ENCODE measurements at regions not wholly inside any gene's neighbourhood (a gene's known extent, or its start where the extent isn't known, plus 50 kb on each side); places are given as distances from the start of the nearest gene placed in this dataset.

GRCh38 chr11:25587496-25587895 lies 744.4 kb upstream of the ANO3 start:
- TF ChIP-seq, protein P1, sequence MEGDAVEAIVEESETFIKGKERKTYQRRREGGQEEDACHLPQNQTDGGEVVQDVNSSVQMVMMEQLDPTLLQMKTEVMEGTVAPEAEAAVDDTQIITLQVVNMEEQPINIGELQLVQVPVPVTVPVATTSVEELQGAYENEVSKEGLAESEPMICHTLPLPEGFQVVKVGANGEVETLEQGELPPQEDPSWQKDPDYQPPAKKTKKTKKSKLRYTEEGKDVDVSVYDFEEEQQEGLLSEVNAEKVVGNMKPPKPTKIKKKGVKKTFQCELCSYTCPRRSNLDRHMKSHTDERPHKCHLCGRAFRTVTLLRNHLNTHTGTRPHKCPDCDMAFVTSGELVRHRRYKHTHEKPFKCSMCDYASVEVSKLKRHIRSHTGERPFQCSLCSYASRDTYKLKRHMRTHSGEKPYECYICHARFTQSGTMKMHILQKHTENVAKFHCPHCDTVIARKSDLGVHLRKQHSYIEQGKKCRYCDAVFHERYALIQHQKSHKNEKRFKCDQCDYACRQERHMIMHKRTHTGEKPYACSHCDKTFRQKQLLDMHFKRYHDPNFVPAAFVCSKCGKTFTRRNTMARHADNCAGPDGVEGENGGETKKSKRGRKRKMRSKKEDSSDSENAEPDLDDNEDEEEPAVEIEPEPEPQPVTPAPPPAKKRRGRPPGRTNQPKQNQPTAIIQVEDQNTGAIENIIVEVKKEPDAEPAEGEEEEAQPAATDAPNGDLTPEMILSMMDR (IDR thresholded peaks at IDR 0.05): no peak
- no peak for TF ChIP-seq POLR2A (IDR thresholded peaks at IDR 0.05)
